ENCODE measurements at regions not wholly inside any gene's neighbourhood (a gene's known extent, or its start where the extent isn't known, plus 50 kb on each side); places are given as distances from the start of the nearest gene placed in this dataset.

DNA sequence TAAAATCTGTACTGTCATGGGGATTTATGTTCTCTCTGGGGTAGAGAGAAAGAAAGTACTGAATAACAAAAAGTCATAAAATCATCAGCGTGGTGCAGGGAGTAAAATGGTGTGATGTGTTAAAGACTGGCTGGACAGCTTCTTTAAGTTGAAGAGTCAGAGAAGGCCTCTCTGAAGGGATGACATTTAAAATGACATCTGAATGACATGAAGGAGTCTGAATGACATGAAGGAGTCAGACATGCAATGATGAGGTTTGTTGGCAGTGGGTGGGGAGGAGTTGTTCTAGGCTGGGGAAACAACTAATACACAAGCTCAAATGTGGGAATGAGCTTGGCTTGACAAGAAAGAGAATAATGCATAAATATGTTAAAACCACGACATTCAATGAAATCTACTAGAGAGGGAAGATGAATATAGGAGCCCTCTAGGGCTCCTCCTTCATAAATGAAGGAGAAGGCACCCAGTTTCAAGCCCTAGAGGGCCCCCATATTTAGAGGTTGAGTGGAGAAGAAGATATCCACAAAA is 63.9 kb upstream of the KIT start:
- CTCF ChIA-PET: no interaction called here
- H3K79me2 ChIP-seq (ENCODE audit: control insufficient read depth, insufficient read depth, low read length): no peaks in the 10 kb centered on the region
- H3K4me1 ChIP-seq (ENCODE audit: control insufficient read depth, insufficient read depth, low read length): no peaks in the 10 kb centered on the region
- BruUV-seq (replicated peaks): no TSS peak
- intact Hi-C loops (cut with micrococcal nuclease; ENCODE audit: unreplicated experiment) (no loop called here), in situ Hi-C loops (cut with MboI) (no loop called here)
- H4K20me1 ChIP-seq (ENCODE audit: control insufficient read depth, insufficient read depth): no peaks in the 10 kb centered on the region
- no peak overlapping the region for H3K4me2 ChIP-seq (ENCODE audit: control insufficient read depth, insufficient read depth)
- H3K27me3 ChIP-seq (replicated peaks in 1 of 2; ENCODE audit: control insufficient read depth in 2 of 2, insufficient read depth in 2 of 2, low read length in 1 of 2): no peaks in the 10 kb centered on the region
- RAD21 ChIA-PET (ENCODE audit: unreplicated experiment): no interaction called here
- DNase-seq (ENCODE audit: low read depth, low spot score) (no peak), ATAC-seq (no peak), FAIRE-seq (no peak)
- POLR2A ChIA-PET: no interaction called here
- SMC1A ChIA-PET (ENCODE audit: uncharacterized antibody, unreplicated experiment): no interaction called here
- no peak overlapping the region for H2AFZ ChIP-seq (ENCODE audit: control insufficient read depth, low read depth, low read length)
- TF ChIP-seq NFYA (IDR thresholded peaks at IDR 0.05; ENCODE audit: borderline replicate concordance, low read depth, low read length) (no peak), BRCA1 (IDR thresholded peaks at IDR 0.05; ENCODE audit: low read depth, low read length) (no peak), YBX1 (IDR thresholded peaks at IDR 0.05) (no peak), SMAD5 (IDR thresholded peaks at IDR 0.05; ENCODE audit: low read depth) (no peak), SUZ12 (IDR thresholded peaks at IDR 0.05; ENCODE audit: unreplicated experiment) (no peak), ZSCAN29 (IDR thresholded peaks at IDR 0.05) (no peak), NR2C2 (IDR thresholded peaks at IDR 0.05; ENCODE audit: borderline replicate concordance, control insufficient read depth, insufficient read length, low read depth) (no peak), ZNF24 (IDR thresholded peaks at IDR 0.05) (no peak), TCF12 (IDR thresholded peaks at IDR 0.05; ENCODE audit: low read depth, low read length) (no peak), PAX5 (IDR thresholded peaks at IDR 0.05; ENCODE audit: borderline replicate concordance, low read depth, low read length) (no peak), RAD21 (IDR thresholded peaks at IDR 0.05; ENCODE audit: insufficient read depth, low read depth, low read length) (no peak), EP300 (IDR thresholded peaks at IDR 0.05; ENCODE audit: borderline replicate concordance in 1 of 2, control insufficient read depth in 1 of 2, low read depth in 2 of 2, low read length in 2 of 2) (no peak)
- TF ChIP-seq, protein P1, sequence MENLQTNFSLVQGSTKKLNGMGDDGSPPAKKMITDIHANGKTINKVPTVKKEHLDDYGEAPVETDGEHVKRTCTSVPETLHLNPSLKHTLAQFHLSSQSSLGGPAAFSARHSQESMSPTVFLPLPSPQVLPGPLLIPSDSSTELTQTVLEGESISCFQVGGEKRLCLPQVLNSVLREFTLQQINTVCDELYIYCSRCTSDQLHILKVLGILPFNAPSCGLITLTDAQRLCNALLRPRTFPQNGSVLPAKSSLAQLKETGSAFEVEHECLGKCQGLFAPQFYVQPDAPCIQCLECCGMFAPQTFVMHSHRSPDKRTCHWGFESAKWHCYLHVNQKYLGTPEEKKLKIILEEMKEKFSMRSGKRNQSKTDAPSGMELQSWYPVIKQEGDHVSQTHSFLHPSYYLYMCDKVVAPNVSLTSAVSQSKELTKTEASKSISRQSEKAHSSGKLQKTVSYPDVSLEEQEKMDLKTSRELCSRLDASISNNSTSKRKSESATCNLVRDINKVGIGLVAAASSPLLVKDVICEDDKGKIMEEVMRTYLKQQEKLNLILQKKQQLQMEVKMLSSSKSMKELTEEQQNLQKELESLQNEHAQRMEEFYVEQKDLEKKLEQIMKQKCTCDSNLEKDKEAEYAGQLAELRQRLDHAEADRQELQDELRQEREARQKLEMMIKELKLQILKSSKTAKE (IDR thresholded peaks at IDR 0.05; ENCODE audit: low read depth, poor library complexity, severe bottlenecking): no peak
- TF ChIP-seq, protein P2, sequence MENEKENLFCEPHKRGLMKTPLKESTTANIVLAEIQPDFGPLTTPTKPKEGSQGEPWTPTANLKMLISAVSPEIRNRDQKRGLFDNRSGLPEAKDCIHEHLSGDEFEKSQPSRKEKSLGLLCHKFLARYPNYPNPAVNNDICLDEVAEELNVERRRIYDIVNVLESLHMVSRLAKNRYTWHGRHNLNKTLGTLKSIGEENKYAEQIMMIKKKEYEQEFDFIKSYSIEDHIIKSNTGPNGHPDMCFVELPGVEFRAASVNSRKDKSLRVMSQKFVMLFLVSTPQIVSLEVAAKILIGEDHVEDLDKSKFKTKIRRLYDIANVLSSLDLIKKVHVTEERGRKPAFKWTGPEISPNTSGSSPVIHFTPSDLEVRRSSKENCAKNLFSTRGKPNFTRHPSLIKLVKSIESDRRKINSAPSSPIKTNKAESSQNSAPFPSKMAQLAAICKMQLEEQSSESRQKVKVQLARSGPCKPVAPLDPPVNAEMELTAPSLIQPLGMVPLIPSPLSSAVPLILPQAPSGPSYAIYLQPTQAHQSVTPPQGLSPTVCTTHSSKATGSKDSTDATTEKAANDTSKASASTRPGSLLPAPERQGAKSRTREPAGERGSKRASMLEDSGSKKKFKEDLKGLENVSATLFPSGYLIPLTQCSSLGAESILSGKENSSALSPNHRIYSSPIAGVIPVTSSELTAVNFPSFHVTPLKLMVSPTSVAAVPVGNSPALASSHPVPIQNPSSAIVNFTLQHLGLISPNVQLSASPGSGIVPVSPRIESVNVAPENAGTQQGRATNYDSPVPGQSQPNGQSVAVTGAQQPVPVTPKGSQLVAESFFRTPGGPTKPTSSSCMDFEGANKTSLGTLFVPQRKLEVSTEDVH (IDR thresholded peaks at IDR 0.05; ENCODE audit: low read depth, partially characterized antibody): no peak
- 5% methylated on average over 2 of the region's 2 CpGs for WGBS (ENCODE audit: insufficient coverage, insufficient replicate concordance, low lambda C conversion rate, missing lambda C conversion rate)
- no peaks in the 10 kb centered on the region for H3K36me3 ChIP-seq (ENCODE audit: control insufficient read depth in 2 of 2, insufficient read depth in 2 of 2, low read length in 1 of 2)
- H3K9me3 ChIP-seq (replicated peaks; ENCODE audit: control insufficient read depth, insufficient read depth, low read length): no peaks in the 10 kb centered on the region
- no peak overlapping the region for H3K27ac ChIP-seq (ENCODE audit: control insufficient read depth, insufficient read depth)
- H3K9ac ChIP-seq (ENCODE audit: control insufficient read depth, insufficient read depth, low read length): no peak overlapping the region
- no peak overlapping the region for H3K4me3 ChIP-seq

All from GM12878 (cell line).